H9 (cell line): ENCODE measurements at regions not wholly inside any gene's neighbourhood (a gene's known extent, or its start where the extent isn't known, plus 50 kb on each side); places are given as distances from the start of the nearest gene placed in this dataset.

ENCODE experiments used
- DNase-seq: peaks from one replicate; pipeline ENCODE4 v3.0.0-alpha.2; 2017
- H2AFZ ChIP-seq: one replicate; pipeline ENCODE4 v1.6.1; 2013; ENCODE audit warnings: mild to moderate bottlenecking, low read length, control low read depth, moderate library complexity
- H2AK5ac ChIP-seq: 2 replicates; pipeline ENCODE4 v1.6.1; 2013; ENCODE audit warnings: low read length, control low read depth, mixed read lengths; ENCODE audit not compliant: insufficient read length
- H2BK120ac ChIP-seq: one replicate; pipeline ENCODE4 v1.6.1; 2013; ENCODE audit warnings: low read depth, mild to moderate bottlenecking, low read length, control low read depth, inconsistent platforms; ENCODE audit not compliant: poor library complexity, severe bottlenecking
- H2BK12ac ChIP-seq: 2 replicates; pipeline ENCODE4 v1.6.1; 2013; ENCODE audit warnings: low read length, control low read depth, mixed read lengths, low read depth; ENCODE audit not compliant: insufficient read length
- H2BK15ac ChIP-seq: 2 replicates; pipeline ENCODE4 v1.6.1; 2013; ENCODE audit warnings: low read depth, low read length, control low read depth
- H2BK20ac ChIP-seq: one replicate; pipeline ENCODE4 v1.6.1; 2013; ENCODE audit warnings: low read depth, mild to moderate bottlenecking, low read length, control low read depth, inconsistent platforms; ENCODE audit not compliant: poor library complexity, severe bottlenecking
- H2BK5ac ChIP-seq: 2 replicates; pipeline ENCODE4 v1.6.1; 2013; ENCODE audit warnings: low read length, control low read depth, mixed read lengths; ENCODE audit not compliant: insufficient read length
- H3K14ac ChIP-seq: 2 replicates; pipeline ENCODE4 v1.6.1; 2013; ENCODE audit warnings: low read length, control low read depth; ENCODE audit not compliant: insufficient read depth
- H3K18ac ChIP-seq: 2 replicates; pipeline ENCODE4 v1.6.1; 2013; ENCODE audit warnings: low read depth, mild to moderate bottlenecking, mixed read lengths, low read length, control low read depth; ENCODE audit not compliant: insufficient read length
- H3K23ac ChIP-seq: 2 replicates; pipeline ENCODE4 v1.6.1; 2013; ENCODE audit warnings: low read length, control low read depth, mixed read lengths, low read depth; ENCODE audit not compliant: insufficient read length
- H3K23me2 ChIP-seq: 2 replicates; pipeline ENCODE4 v1.6.1; 2013; ENCODE audit warnings: low read depth, mild to moderate bottlenecking, mixed read lengths, low read length, control low read depth; ENCODE audit not compliant: insufficient read length, poor library complexity, severe bottlenecking
- H3K27ac ChIP-seq: 2 replicates; pipeline ENCODE4 v1.5.1; 2013; ENCODE audit warnings: low read length, control low read depth, mixed read lengths, low read depth; ENCODE audit not compliant: insufficient read length
- H3K27me3 ChIP-seq: 2 replicates; pipeline ENCODE4 v1.6.1; 2013; ENCODE audit warnings: low read length, control low read depth, inconsistent platforms; ENCODE audit not compliant: insufficient read depth
- H3K4ac ChIP-seq: 2 replicates; pipeline ENCODE4 v1.6.1; 2013; ENCODE audit warnings: low read depth, mild to moderate bottlenecking, control low read depth, inconsistent platforms, low read length, moderate library complexity
- H3K4me1 ChIP-seq: 2 replicates; pipeline ENCODE4 v1.6.1; 2013; ENCODE audit warnings: low read length, control low read depth, inconsistent platforms; ENCODE audit not compliant: insufficient read depth
- H3K4me2 ChIP-seq: 2 replicates; pipeline ENCODE4 v1.6.1; 2013; ENCODE audit warnings: low read length, control low read depth, mixed read lengths; ENCODE audit not compliant: insufficient read length, insufficient read depth
- H3K56ac ChIP-seq: 2 replicates; pipeline ENCODE4 v1.6.1; 2013; ENCODE audit warnings: low read depth, mild to moderate bottlenecking, mixed read lengths, low read length, control low read depth; ENCODE audit not compliant: insufficient read length
- H3K79me1 ChIP-seq: 2 replicates; pipeline ENCODE4 v1.6.1; 2013; ENCODE audit warnings: low read depth, mild to moderate bottlenecking, moderate library complexity, low read length, control low read depth, inconsistent platforms; ENCODE audit not compliant: insufficient read depth, poor library complexity, severe bottlenecking
- H3K79me2 ChIP-seq: 2 replicates; pipeline ENCODE4 v1.6.1; 2013; ENCODE audit warnings: low read length, control low read depth, inconsistent platforms; ENCODE audit not compliant: insufficient read depth
- H3K9ac ChIP-seq: 2 replicates; pipeline ENCODE4 v1.6.1; 2013; ENCODE audit warnings: low read length, control low read depth, mixed read lengths; ENCODE audit not compliant: insufficient read length; ENCODE audit errors: extremely low read depth
- H3K9me3 ChIP-seq: one replicate; pipeline ENCODE4 v1.6.1; 2013; ENCODE audit warnings: low read depth, low read length, inconsistent platforms; ENCODE audit not compliant: control insufficient read depth
- H3T11ph ChIP-seq: one replicate; pipeline ENCODE4 v1.6.1; 2013; ENCODE audit warnings: mild to moderate bottlenecking, low read length, control low read depth, inconsistent platforms
- H4K20me1 ChIP-seq: one replicate; pipeline ENCODE4 v1.6.1; 2013; ENCODE audit not compliant: control insufficient read depth, insufficient read length, insufficient read depth
- H4K5ac ChIP-seq: 2 replicates; pipeline ENCODE4 v1.6.1; 2013; ENCODE audit warnings: low read depth, mild to moderate bottlenecking, mixed read lengths, low read length, control low read depth; ENCODE audit not compliant: insufficient read length
- H4K8ac ChIP-seq: replicated peaks from 2 replicates; pipeline ENCODE4 v1.6.1; 2013; ENCODE audit warnings: low read length, control low read depth, mixed read lengths, low read depth; ENCODE audit not compliant: insufficient read length
- H4K91ac ChIP-seq: 2 replicates; pipeline ENCODE4 v1.6.1; 2013; ENCODE audit warnings: low read depth, mild to moderate bottlenecking, moderate library complexity, mixed read lengths, low read length, control low read depth; ENCODE audit not compliant: insufficient read length
- H3K27ac Mint-ChIP-seq, 3 experiments: 2 replicates in 2 of 3; 3 replicates in 1 of 3; pipeline ENCODE4 v1.8.0; 2020 to 2021; ENCODE audit warnings: mixed read lengths in 3 of 3, mild to moderate bottlenecking in 1 of 3, moderate library complexity in 1 of 3
- H3K27me3 Mint-ChIP-seq: 2 replicates; pipeline ENCODE4 v1.8.0; 2021; ENCODE audit warnings: low read depth, mild to moderate bottlenecking, moderate library complexity, mixed read lengths
- H3K36me3 Mint-ChIP-seq, 3 experiments: 2 replicates in 2 of 3; 3 replicates in 1 of 3; pipeline ENCODE4 v1.8.0; 2020 to 2021; ENCODE audit warnings: low read depth in 3 of 3, mixed read lengths in 3 of 3; ENCODE audit not compliant: insufficient read depth in 1 of 3
- H3K4me1 Mint-ChIP-seq, 2 experiments: 2 replicates each; pipeline ENCODE4 v1.8.0; 2020; ENCODE audit warnings: mixed read lengths in 2 of 2
- H3K4me3 Mint-ChIP-seq, 2 experiments: 2 replicates in 1 of 2; 3 replicates in 1 of 2; pipeline ENCODE4 v1.8.0; 2020 to 2021; ENCODE audit warnings: mild to moderate bottlenecking in 2 of 2, mixed read lengths in 2 of 2, moderate library complexity in 1 of 2
- H3K9me3 Mint-ChIP-seq, 2 experiments: 2 replicates in 1 of 2; 3 replicates in 1 of 2; pipeline ENCODE4 v1.8.0; 2020; ENCODE audit warnings: mild to moderate bottlenecking in 2 of 2, mixed read lengths in 2 of 2, moderate library complexity in 1 of 2
- CTCF ChIP-seq: fragments of 200-600 bp; sonication (generic); conservative IDR thresholded peaks from 3 replicates; pipeline ENCODE4 v1.8.0; 2021; ENCODE audit warnings: antibody characterized with exemption, mild to moderate bottlenecking

GRCh38 chr15:69737916-69738315 lies 285.3 kb downstream of the RPLP1 start:
- Mint-ChIP-seq H3K4me1 (peaks cover 15 to 18% of the 10 kb centered on the region in 2 experiments), H3K27me3 (no peaks in the 10 kb centered on the region; the same call in none of the 2 replicates), H3K4me3 (no peak overlapping the region), H3K36me3 (peaks cover 0 to 12% (median 0%) of the 10 kb centered on the region in 3 experiments; a peak in 2 of 7 replicates), H3K27ac (no peak overlapping the region), H3K9me3 (peaks cover 6 to 18% of the 10 kb centered on the region in 2 experiments; a peak in 3 of 5 replicates)
- H2AK5ac ChIP-seq: no peak overlapping the region
- no peaks in the 10 kb centered on the region for H3K79me2 ChIP-seq
- no peak overlapping the region for H3K27ac ChIP-seq
- no peaks in the 10 kb centered on the region for H3K23me2 ChIP-seq
- no peaks in the 10 kb centered on the region for H3K27me3 ChIP-seq
- TF ChIP-seq CTCF: no peak
- no peak overlapping the region for H3K14ac ChIP-seq
- H2BK5ac ChIP-seq: no peak overlapping the region
- no peak overlapping the region for H4K91ac ChIP-seq
- H3K9me3 ChIP-seq: peaks cover 6% of the 10 kb centered on the region
- H3K79me1 ChIP-seq: no peaks in the 10 kb centered on the region
- no peak overlapping the region for H4K5ac ChIP-seq
- no peak overlapping the region for H3K56ac ChIP-seq
- H3K4me1 ChIP-seq: no peaks in the 10 kb centered on the region
- H2AFZ ChIP-seq: no peak overlapping the region
- no peak overlapping the region for H2BK12ac ChIP-seq
- H3K23ac ChIP-seq: no peak overlapping the region
- H3K18ac ChIP-seq: no peak overlapping the region
- no peak overlapping the region for H3K4me2 ChIP-seq
- H2BK20ac ChIP-seq: no peak overlapping the region
- H3T11ph ChIP-seq: no peak overlapping the region
- no peak overlapping the region for H3K9ac ChIP-seq
- DNase-seq: no peak
- no peaks in the 10 kb centered on the region for H4K20me1 ChIP-seq
- H2BK120ac ChIP-seq: no peak overlapping the region
- H2BK15ac ChIP-seq: no peak overlapping the region
- no peak overlapping the region for H4K8ac ChIP-seq
- H3K4ac ChIP-seq: no peak overlapping the region
